Keratinocyte (primary cell): ENCODE measurements at regions not wholly inside any gene's neighbourhood (a gene's known extent, or its start where the extent isn't known, plus 50 kb on each side); places are given as distances from the start of the nearest gene placed in this dataset.

Experiments
- DNase-seq: peaks from one replicate; pipeline ENCODE4 v3.0.0-alpha.2; 2011; ENCODE audit warnings: low read depth, missing footprints, low spot score
- FAIRE-seq: peaks from 2 replicates; lab custom pipeline; 2011; peaks lifted over from hg19 to GRCh38; lab: Jason Lieb, UNC
- H2AFZ ChIP-seq: 2 replicates; pipeline ENCODE4 v1.6.0; 2012; ENCODE audit warnings: low read length, control low read depth, inconsistent platforms; ENCODE audit not compliant: control insufficient read depth
- H3K27ac ChIP-seq: 2 replicates; pipeline ENCODE4 v1.5.1; 2011; ENCODE audit warnings: low read length; ENCODE audit not compliant: control insufficient read depth, insufficient read depth
- H3K27me3 ChIP-seq: 3 replicates; pipeline ENCODE4 v1.6.0; 2011; ENCODE audit warnings: low read length; ENCODE audit not compliant: control insufficient read depth, insufficient read depth; ENCODE audit errors: extremely low read depth
- H3K36me3 ChIP-seq, 2 experiments: 2 replicates in 1 of 2; 3 replicates in 1 of 2; pipeline ENCODE4 v1.5.1; 2011; ENCODE audit warnings: low read length in 2 of 2, mild to moderate bottlenecking in 1 of 2; ENCODE audit not compliant: control insufficient read depth in 2 of 2, insufficient read depth in 2 of 2; ENCODE audit errors: extremely low read depth in 1 of 2
- H3K4me1 ChIP-seq: 3 replicates; pipeline ENCODE4 v1.5.1; 2011; ENCODE audit warnings: low read length; ENCODE audit not compliant: control insufficient read depth, insufficient read depth; ENCODE audit errors: extremely low read depth
- H3K4me2 ChIP-seq: 3 replicates; pipeline ENCODE4 v1.6.0; 2011; ENCODE audit warnings: low read depth, low read length; ENCODE audit not compliant: control insufficient read depth, insufficient read depth; ENCODE audit errors: extremely low read depth
- H3K4me3 ChIP-seq, 3 experiments: fragments of 200-600 bp in 1 of 3; sonication (generic) in 1 of 3; 2 replicates in 2 of 3; 3 replicates in 1 of 3; pipeline ENCODE4 v1.5.1; 2011 to 2016; ENCODE audit warnings: low read length in 3 of 3, mild to moderate bottlenecking in 3 of 3, control low read depth in 2 of 3, inconsistent platforms in 1 of 3, low read depth in 1 of 3, mixed read lengths in 1 of 3, mixed run types in 1 of 3, moderate library complexity in 1 of 3; ENCODE audit not compliant: control insufficient read depth in 2 of 3, insufficient read depth in 2 of 3; ENCODE audit errors: extremely low read depth in 1 of 3
- H3K79me2 ChIP-seq: 2 replicates; pipeline ENCODE4 v1.6.0; 2012; ENCODE audit warnings: low read length; ENCODE audit not compliant: control insufficient read depth, insufficient read depth
- H3K9ac ChIP-seq: 3 replicates; pipeline ENCODE4 v1.6.0; 2011; ENCODE audit warnings: low read length; ENCODE audit not compliant: control insufficient read depth, insufficient read depth; ENCODE audit errors: extremely low read depth
- H3K9me1 ChIP-seq: 3 replicates; pipeline ENCODE4 v1.6.0; 2011; ENCODE audit warnings: low read length; ENCODE audit not compliant: control insufficient read depth, insufficient read depth; ENCODE audit errors: extremely low read depth
- H3K9me3 ChIP-seq: 2 replicates; pipeline ENCODE4 v1.5.1; 2012; ENCODE audit warnings: low read depth, low read length; ENCODE audit not compliant: control insufficient read depth
- H4K20me1 ChIP-seq: 3 replicates; pipeline ENCODE4 v1.6.0; 2011; ENCODE audit warnings: low read length; ENCODE audit not compliant: control insufficient read depth, insufficient read depth; ENCODE audit errors: extremely low read depth
- CTCF ChIP-seq, 3 experiments: IDR thresholded peaks in 1 of 3; conservative IDR thresholded peaks in 1 of 3; optimal IDR thresholded peaks in 1 of 3; 2 replicates in 2 of 3; 3 replicates in 1 of 3; pipeline versions ENCODE3 to v1.5.1; 2011; ENCODE audit warnings: low read length in 3 of 3, mild to moderate bottlenecking in 3 of 3, moderate library complexity in 2 of 3, control low read depth in 1 of 3, inconsistent platforms in 1 of 3; ENCODE audit not compliant: insufficient read depth in 2 of 3; ENCODE audit errors: extremely low read depth in 1 of 3
- EZH2 ChIP-seq: IDR thresholded peaks from one replicate; pipeline ENCODE4 v1.6.1; 2012; ENCODE audit warnings: inconsistent platforms, mild to moderate bottlenecking, low read length, moderate library complexity
- dilution Hi-C: fragments of 300-500 bp; cut with MboI; formaldehyde crosslinking; loops from one replicate; pipeline ENCODE4 v1.7.0; 2020; ENCODE audit warnings: low sequenced_read_pairs; ENCODE audit not compliant: extremely low pct_ligation_motif_present

- Histone ChIP-seq H2AFZ (no peak overlapping the region), H3K4me1 (no peaks in the 10 kb centered on the region), H3K79me2 (no peaks in the 10 kb centered on the region), H3K27ac (no peak overlapping the region), H3K9me1 (no peaks in the 10 kb centered on the region), H3K27me3 (no peaks in the 10 kb centered on the region), H3K4me3 (no peak overlapping the region), H3K36me3 (no peaks in the 10 kb centered on the region), H3K9me3 (no peaks in the 10 kb centered on the region), H4K20me1 (no peaks in the 10 kb centered on the region), H3K9ac (no peak overlapping the region), H3K4me2 (no peak overlapping the region)
- DNase-seq (no peak), FAIRE-seq (no peak)
- dilution Hi-C loops = no loop called here
- TF ChIP-seq CTCF (optimal IDR thresholded peaks at IDR 0.05 in 1 of 3, IDR thresholded peaks at IDR 0.05 in 1 of 3, conservative IDR thresholded peaks at IDR 0.05 in 1 of 3; ENCODE audit: extremely low read depth in 1 of 3, insufficient read depth in 2 of 3, low read length in 3 of 3) (no peak), EZH2 (no peak)
These were observed 231.7 kb downstream of the ARPP21 start for GRCh38 chr3:35871009-35871408.

GRCh38 chr3:35883929-35884328 is 244.6 kb downstream of the ARPP21 start:
- TF ChIP-seq CTCF (optimal IDR thresholded peaks at IDR 0.05 in 1 of 3, IDR thresholded peaks at IDR 0.05 in 1 of 3, conservative IDR thresholded peaks at IDR 0.05 in 1 of 3; ENCODE audit: extremely low read depth in 1 of 3, insufficient read depth in 2 of 3, low read length in 3 of 3) (no peak), EZH2 (no peak)
- Histone ChIP-seq H3K79me2 (no peaks in the 10 kb centered on the region), H2AFZ (no peak overlapping the region), H3K9me1 (no peaks in the 10 kb centered on the region), H3K4me3 (no peak overlapping the region), H3K27ac (no peak overlapping the region), H3K27me3 (no peaks in the 10 kb centered on the region), H3K4me2 (no peak overlapping the region), H3K36me3 (no peaks in the 10 kb centered on the region), H3K9ac (no peak overlapping the region), H3K9me3 (no peaks in the 10 kb centered on the region), H3K4me1 (no peaks in the 10 kb centered on the region), H4K20me1 (no peaks in the 10 kb centered on the region)
- DNase-seq (no peak), FAIRE-seq (no peak)
- dilution Hi-C loops = no loop called here
